ENCODE measurements at regions not wholly inside any gene's neighbourhood (a gene's known extent, or its start where the extent isn't known, plus 50 kb on each side); places are given as distances from the start of the nearest gene placed in this dataset.

- Mint-ChIP-seq H3K27me3 (ENCODE audit: low read depth) (no peaks in the 10 kb centered on the region), H3K27ac (ENCODE audit: unreplicated experiment) (no peak overlapping the region), H3K36me3 (ENCODE audit: low read depth) (no peaks in the 10 kb centered on the region), H3K4me3 (no peak overlapping the region), H3K4me1 (no peaks in the 10 kb centered on the region), H3K9me3 (peaks cover 3% of the 10 kb centered on the region)
- no peak for TF ChIP-seq CTCF (conservative IDR thresholded peaks at IDR 0.05)
- no peak for DNase-seq (ENCODE audit: low read depth, low spot score)
These were observed 562.4 kb upstream of the CLINT1 start for GRCh38 chr5:158421319-158421718.

- Mint-ChIP-seq H3K4me1 (no peaks in the 10 kb centered on the region), H3K27me3 (ENCODE audit: low read depth) (no peaks in the 10 kb centered on the region), H3K9me3 (peaks cover 3% of the 10 kb centered on the region), H3K36me3 (ENCODE audit: low read depth) (no peaks in the 10 kb centered on the region), H3K27ac (ENCODE audit: unreplicated experiment) (no peak overlapping the region), H3K4me3 (no peak overlapping the region)
- no peak for DNase-seq (ENCODE audit: low read depth, low spot score)
- no peak for TF ChIP-seq CTCF (conservative IDR thresholded peaks at IDR 0.05)
These were observed 560.2 kb upstream of the CLINT1 start for GRCh38 chr5:158419186-158419585.

- DNase-seq (ENCODE audit: low read depth, low spot score): no peak
- Mint-ChIP-seq H3K4me1 (no peaks in the 10 kb centered on the region), H3K9me3 (peaks cover 1% of the 10 kb centered on the region), H3K27ac (ENCODE audit: unreplicated experiment) (no peak overlapping the region), H3K4me3 (no peak overlapping the region), H3K36me3 (ENCODE audit: low read depth) (no peaks in the 10 kb centered on the region), H3K27me3 (ENCODE audit: low read depth) (no peaks in the 10 kb centered on the region)
- no peak for TF ChIP-seq CTCF (conservative IDR thresholded peaks at IDR 0.05)
These were observed 555.8 kb upstream of the CLINT1 start for GRCh38 chr5:158414780-158415179.

DNA sequence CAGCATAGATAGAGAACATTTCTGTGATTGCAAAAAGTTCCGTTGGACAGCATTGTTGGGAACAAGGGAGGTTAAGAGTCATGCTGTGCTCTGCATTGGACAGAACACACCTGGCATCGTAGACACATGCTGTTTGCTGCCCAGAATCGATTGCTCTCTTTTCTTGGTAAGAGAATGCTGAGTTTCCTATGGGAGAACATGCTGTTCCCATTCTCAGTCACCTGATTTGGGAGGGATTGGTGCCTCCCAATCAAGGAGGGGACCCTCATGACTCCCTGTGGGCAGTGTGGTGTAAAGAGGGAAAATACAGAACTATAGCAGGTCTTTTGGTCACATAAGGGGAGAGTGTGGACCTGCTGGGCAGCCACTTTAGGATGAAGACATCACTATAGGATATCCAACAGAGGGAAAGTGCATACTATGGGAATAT is 555.4 kb upstream of the CLINT1 start:
- H3K9me3 Mint-ChIP-seq: no peaks in the 10 kb centered on the region
- DNase-seq (ENCODE audit: low read depth, low spot score): no peak
- no peaks in the 10 kb centered on the region for H3K4me1 Mint-ChIP-seq

DNA sequence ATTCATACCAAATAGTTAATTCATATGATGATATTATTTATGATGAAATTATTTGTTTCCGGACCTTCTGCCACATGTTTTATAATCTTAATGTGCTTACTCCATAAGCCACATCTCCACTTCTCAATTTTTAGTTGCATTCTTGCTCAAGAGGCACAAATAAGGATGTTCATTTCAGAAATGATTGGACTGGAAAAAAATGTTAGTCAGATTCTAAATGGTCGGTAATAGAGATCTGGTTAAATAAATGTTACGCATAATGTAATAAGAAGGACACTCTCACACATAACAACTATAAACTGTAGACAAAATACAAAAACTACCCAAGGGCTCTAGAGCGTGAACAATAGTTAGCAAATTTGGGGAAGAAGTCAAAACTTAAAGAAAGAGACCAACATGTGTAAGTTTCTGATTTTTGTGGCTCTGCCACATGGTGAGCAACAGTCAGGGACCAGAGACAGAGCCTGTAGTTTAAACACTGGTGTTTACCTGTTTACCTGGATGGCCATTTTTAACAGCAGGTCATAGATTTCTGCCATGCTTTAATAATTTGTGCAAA is 554.3 kb upstream of the CLINT1 start:
- DNase-seq (ENCODE audit: low read depth, low spot score): no peak
- H3K4me3 Mint-ChIP-seq: no peak overlapping the region
- no peaks in the 10 kb centered on the region for H3K9me3 Mint-ChIP-seq
- H3K36me3 Mint-ChIP-seq (ENCODE audit: low read depth): no peaks in the 10 kb centered on the region
- H3K27ac Mint-ChIP-seq (ENCODE audit: unreplicated experiment): no peak overlapping the region
- no peaks in the 10 kb centered on the region for H3K27me3 Mint-ChIP-seq (ENCODE audit: low read depth)
- H3K4me1 Mint-ChIP-seq: no peaks in the 10 kb centered on the region
- no peak for TF ChIP-seq CTCF (conservative IDR thresholded peaks at IDR 0.05)

More for the DNA sequence above, 555.4 kb upstream of the CLINT1 start:
- H3K27ac Mint-ChIP-seq (ENCODE audit: unreplicated experiment): no peak overlapping the region
- H3K27me3 Mint-ChIP-seq (ENCODE audit: low read depth): no peaks in the 10 kb centered on the region
- H3K4me3 Mint-ChIP-seq: no peak overlapping the region
- no peak for TF ChIP-seq CTCF (conservative IDR thresholded peaks at IDR 0.05)
- no peaks in the 10 kb centered on the region for H3K36me3 Mint-ChIP-seq (ENCODE audit: low read depth)

Data from neural crest cell (in vitro differentiated cells).